ENCODE measurements at regions not wholly inside any gene's neighbourhood (a gene's known extent, or its start where the extent isn't known, plus 50 kb on each side); places are given as distances from the start of the nearest gene placed in this dataset.

DNA sequence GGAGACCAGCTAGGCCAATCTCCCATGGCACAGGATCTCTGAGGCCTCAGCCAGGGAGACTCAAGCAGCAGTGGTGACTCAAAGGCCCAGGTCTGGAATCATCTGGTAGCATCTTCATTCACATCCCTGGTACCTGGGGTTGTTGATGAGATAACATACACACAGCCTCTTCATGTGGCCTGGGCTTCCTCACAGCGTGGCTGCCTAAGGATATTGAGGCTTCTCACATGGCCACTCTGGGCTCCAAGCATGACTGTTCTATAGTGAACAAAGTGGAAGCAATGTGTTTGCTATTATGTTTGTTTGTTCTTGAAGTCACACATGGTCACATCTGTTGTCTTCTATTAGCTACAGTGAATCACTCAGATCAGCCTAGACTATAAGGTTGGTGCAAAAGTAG, 584.1 kb downstream of the VRK1 start:
- H3K4me1 ChIP-seq = no peaks in the 10 kb centered on the region
- H4K20me1 ChIP-seq = no peaks in the 10 kb centered on the region
- H3K4me2 ChIP-seq = no peak overlapping the region
- no peak overlapping the region for H3K27ac ChIP-seq
- no peaks in the 10 kb centered on the region for H3K27me3 ChIP-seq
- no peak overlapping the region for H3K4me3 ChIP-seq
- no peak overlapping the region for H3K9ac ChIP-seq
- H3K36me3 ChIP-seq = no peaks in the 10 kb centered on the region
- no peaks in the 10 kb centered on the region for H3K9me3 ChIP-seq (replicated peaks in 1 of 11)
- TF ChIP-seq Cebpa-rat (IDR thresholded peaks at IDR 0.05) = no peak

DNA sequence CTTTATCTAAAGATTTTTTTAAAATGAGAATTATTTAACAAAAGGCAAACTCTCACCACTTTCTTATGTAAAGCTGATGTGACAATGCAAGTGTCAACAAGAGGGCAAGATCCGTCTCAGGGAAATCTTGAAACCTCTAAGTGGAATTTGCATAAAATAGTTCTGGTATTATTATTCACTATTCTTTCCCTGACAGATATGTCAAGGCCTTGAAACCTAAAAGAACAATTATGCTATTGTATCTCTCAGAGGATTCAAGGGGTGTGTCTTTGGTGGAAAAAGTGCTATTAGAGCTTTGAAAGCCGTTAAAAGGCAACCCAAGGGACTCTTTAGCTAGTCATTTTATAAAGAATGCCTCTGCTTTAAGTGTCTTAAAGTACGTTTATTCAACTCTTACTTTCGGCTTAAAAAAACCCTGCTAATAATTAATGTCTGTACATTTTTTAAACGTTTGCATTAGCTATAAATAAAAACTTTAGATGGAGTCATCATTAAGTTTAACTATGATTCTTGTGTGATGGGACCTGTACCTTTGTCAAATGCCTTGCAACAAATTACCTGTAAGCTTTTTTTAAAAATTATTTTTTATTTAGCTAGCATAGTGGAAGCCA, 585.5 kb downstream of the VRK1 start:
- no peak overlapping the region for H3K9ac ChIP-seq
- TF ChIP-seq Cebpa-rat (IDR thresholded peaks at IDR 0.05) = no peak
- no peak overlapping the region for H3K4me2 ChIP-seq
- H3K9me3 ChIP-seq (replicated peaks in 1 of 11) = no peaks in the 10 kb centered on the region
- no peaks in the 10 kb centered on the region for H3K27me3 ChIP-seq
- H4K20me1 ChIP-seq = no peaks in the 10 kb centered on the region
- H3K4me3 ChIP-seq = no peak overlapping the region
- H3K27ac ChIP-seq = no peak overlapping the region
- no peaks in the 10 kb centered on the region for H3K36me3 ChIP-seq
- peaks cover 0 to 6% (median 0%) of the 10 kb centered on the region in 10 experiments; a peak in 1 of 20 replicates for H3K4me1 ChIP-seq

GRCh38 chr14:97385727-97386126, 588.5 kb downstream of the VRK1 start:
- Histone ChIP-seq H3K4me3 (no peak overlapping the region), H3K27me3 (no peaks in the 10 kb centered on the region), H3K4me1 (peaks cover 0 to 6% (median 0%) of the 10 kb centered on the region in 10 experiments; a peak in 1 of 20 replicates), H3K9me3 (replicated peaks in 1 of 11) (no peaks in the 10 kb centered on the region), H4K20me1 (no peaks in the 10 kb centered on the region), H3K27ac (no peak overlapping the region), H3K36me3 (no peaks in the 10 kb centered on the region), H3K4me2 (no peak overlapping the region), H3K9ac (no peak overlapping the region)
- no peak for TF ChIP-seq Cebpa-rat (IDR thresholded peaks at IDR 0.05)

GRCh38 chr14:97387252-97387874, 590.2 kb downstream of the VRK1 start:
- peaks cover 0 to 6% (median 0%) of the 10 kb centered on the region in 10 experiments; a peak in 1 of 20 replicates for H3K4me1 ChIP-seq
- H3K4me2 ChIP-seq = no peak overlapping the region
- H3K4me3 ChIP-seq = no peak overlapping the region
- H3K27me3 ChIP-seq = no peaks in the 10 kb centered on the region
- no peak overlapping the region for H3K27ac ChIP-seq
- no peaks in the 10 kb centered on the region for H3K9me3 ChIP-seq (replicated peaks in 1 of 11)
- H3K36me3 ChIP-seq = no peaks in the 10 kb centered on the region
- no peak overlapping the region for H3K9ac ChIP-seq
- H4K20me1 ChIP-seq = no peaks in the 10 kb centered on the region
- TF ChIP-seq Cebpa-rat (IDR thresholded peaks at IDR 0.05) = no peak

DNA sequence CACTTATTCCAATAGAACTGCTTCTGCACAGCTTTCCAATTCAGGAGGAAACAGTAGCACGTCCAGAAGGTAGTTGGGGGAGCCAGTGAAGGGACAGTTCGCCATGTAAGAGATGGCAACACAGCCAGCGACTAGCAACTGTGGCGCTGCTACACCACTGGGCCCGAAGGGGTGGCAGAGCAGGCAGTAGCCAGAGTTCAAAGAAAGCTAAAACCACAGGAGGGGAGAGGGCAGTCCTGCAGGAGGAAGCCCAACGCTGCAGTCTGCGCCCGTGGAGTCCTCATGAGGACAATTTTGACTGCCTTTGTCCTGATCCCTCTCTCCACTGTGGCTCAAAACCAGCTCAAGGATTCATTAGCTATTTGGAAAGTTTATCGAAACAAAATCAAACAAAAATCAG, 591.2 kb downstream of the VRK1 start:
- no peaks in the 10 kb centered on the region for H4K20me1 ChIP-seq
- H3K27me3 ChIP-seq = no peaks in the 10 kb centered on the region
- peaks cover 0 to 6% (median 0%) of the 10 kb centered on the region in 10 experiments; a peak in 1 of 20 replicates for H3K4me1 ChIP-seq
- H3K4me3 ChIP-seq = no peak overlapping the region
- no peak overlapping the region for H3K27ac ChIP-seq
- no peak overlapping the region for H3K9ac ChIP-seq
- H3K4me2 ChIP-seq = no peak overlapping the region
- no peaks in the 10 kb centered on the region for H3K9me3 ChIP-seq (replicated peaks in 1 of 11)
- no peaks in the 10 kb centered on the region for H3K36me3 ChIP-seq
- TF ChIP-seq Cebpa-rat (IDR thresholded peaks at IDR 0.05) = no peak

- no peak overlapping the region for H3K27ac ChIP-seq
- H4K20me1 ChIP-seq = no peaks in the 10 kb centered on the region
- no peak overlapping the region for H3K4me2 ChIP-seq
- no peaks in the 10 kb centered on the region for H3K27me3 ChIP-seq
- H3K9ac ChIP-seq = no peak overlapping the region
- H3K4me1 ChIP-seq = peaks cover 0 to 6% (median 0%) of the 10 kb centered on the region in 10 experiments; a peak in 1 of 20 replicates
- TF ChIP-seq Cebpa-rat (IDR thresholded peaks at IDR 0.05) = no peak
- H3K36me3 ChIP-seq = no peaks in the 10 kb centered on the region
- no peak overlapping the region for H3K4me3 ChIP-seq
- H3K9me3 ChIP-seq (replicated peaks in 1 of 11) = no peaks in the 10 kb centered on the region
Measured at GRCh38 chr14:97390096-97390724, 593.0 kb downstream of the VRK1 start.

DNA sequence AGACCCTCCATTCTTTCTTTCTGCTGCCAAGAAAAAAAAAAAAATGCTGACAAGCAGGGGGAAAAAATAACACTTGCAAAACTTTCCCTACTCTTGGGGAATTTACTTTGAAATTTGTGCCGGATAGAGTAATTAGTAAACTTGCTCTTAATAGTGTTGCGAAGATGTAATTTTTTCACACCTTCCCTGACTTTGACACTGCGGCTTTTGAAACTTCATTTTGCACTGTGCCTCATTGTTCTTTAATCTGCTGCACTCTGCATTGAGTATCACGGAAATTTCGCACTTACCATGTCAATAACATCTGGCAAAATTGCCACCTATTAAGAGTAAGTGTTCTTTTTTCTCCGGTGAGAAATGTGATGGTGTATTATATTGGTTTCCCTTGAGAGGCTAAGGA, 596.1 kb downstream of the VRK1 start:
- no peak overlapping the region for H3K9ac ChIP-seq
- H3K36me3 ChIP-seq = no peaks in the 10 kb centered on the region
- no peaks in the 10 kb centered on the region for H4K20me1 ChIP-seq
- no peak for TF ChIP-seq Cebpa-rat (IDR thresholded peaks at IDR 0.05)
- H3K27ac ChIP-seq = no peak overlapping the region
- no peak overlapping the region for H3K4me2 ChIP-seq
- no peaks in the 10 kb centered on the region for H3K4me1 ChIP-seq
- H3K27me3 ChIP-seq = no peaks in the 10 kb centered on the region
- H3K4me3 ChIP-seq = no peak overlapping the region
- H3K9me3 ChIP-seq (replicated peaks in 1 of 11) = no peaks in the 10 kb centered on the region

GRCh38 chr14:97395068-97395467, 597.9 kb downstream of the VRK1 start:
- no peak overlapping the region for H3K9ac ChIP-seq
- no peak overlapping the region for H3K27ac ChIP-seq
- H3K4me3 ChIP-seq = no peak overlapping the region
- H4K20me1 ChIP-seq = no peaks in the 10 kb centered on the region
- H3K4me1 ChIP-seq = no peaks in the 10 kb centered on the region
- H3K9me3 ChIP-seq (replicated peaks in 1 of 11) = peaks cover 0 to 10% (median 6%) of the 10 kb centered on the region in 11 experiments; a peak in 6 of 22 replicates
- TF ChIP-seq Cebpa-rat (IDR thresholded peaks at IDR 0.05) = no peak
- H3K27me3 ChIP-seq = no peaks in the 10 kb centered on the region
- H3K4me2 ChIP-seq = no peak overlapping the region
- H3K36me3 ChIP-seq = no peaks in the 10 kb centered on the region

DNA sequence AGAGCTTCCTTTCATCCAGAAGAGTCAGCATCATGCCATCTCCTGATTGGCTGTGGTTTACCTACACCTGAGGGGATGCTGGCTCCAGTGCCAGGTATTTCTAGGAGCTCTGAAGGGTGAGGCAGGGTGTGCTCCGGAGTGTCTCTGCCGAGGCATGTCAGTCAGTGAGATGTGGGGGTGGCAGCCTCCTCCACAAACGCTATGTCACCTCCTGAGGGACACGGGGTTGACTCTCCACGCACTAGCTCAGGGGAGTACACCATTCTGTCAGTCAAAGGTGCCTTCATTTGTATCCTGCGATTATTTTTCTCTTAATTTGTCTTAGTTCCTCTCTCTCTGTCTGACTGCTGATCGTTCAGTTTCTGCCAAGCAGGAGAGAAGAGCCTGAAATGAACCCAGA, 604.5 kb downstream of the VRK1 start:
- no peaks in the 10 kb centered on the region for H3K36me3 ChIP-seq
- H3K4me3 ChIP-seq = no peak overlapping the region
- no peak for TF ChIP-seq Cebpa-rat (IDR thresholded peaks at IDR 0.05)
- H3K27ac ChIP-seq = no peak overlapping the region
- no peaks in the 10 kb centered on the region for H3K27me3 ChIP-seq
- H3K9me3 ChIP-seq (replicated peaks in 1 of 11) = peaks cover 0 to 11% (median 6%) of the 10 kb centered on the region in 11 experiments; a peak in 6 of 22 replicates
- no peak overlapping the region for H3K9ac ChIP-seq
- H3K4me2 ChIP-seq = no peak overlapping the region
- no peaks in the 10 kb centered on the region for H3K4me1 ChIP-seq
- H4K20me1 ChIP-seq = no peaks in the 10 kb centered on the region

- no peak for TF ChIP-seq Cebpa-rat (IDR thresholded peaks at IDR 0.05)
- H3K9ac ChIP-seq = no peak overlapping the region
- H4K20me1 ChIP-seq = no peaks in the 10 kb centered on the region
- no peak overlapping the region for H3K27ac ChIP-seq
- no peaks in the 10 kb centered on the region for H3K4me1 ChIP-seq
- no peaks in the 10 kb centered on the region for H3K36me3 ChIP-seq
- H3K4me3 ChIP-seq = no peak overlapping the region
- H3K27me3 ChIP-seq = no peaks in the 10 kb centered on the region
- no peak overlapping the region for H3K4me2 ChIP-seq
- H3K9me3 ChIP-seq (replicated peaks in 1 of 11) = peaks cover 0 to 11% (median 6%) of the 10 kb centered on the region in 11 experiments; a peak in 6 of 22 replicates
Measured at GRCh38 chr14:97402279-97402678, 605.1 kb downstream of the VRK1 start.

Measured in BLaER1 treated with 17β-estradiol and CSF1 and Interleukin-3, amounts not matched to agents 10 nM and 100 nM (cell line).